ENCODE measurements at regions not wholly inside any gene's neighbourhood (a gene's known extent, or its start where the extent isn't known, plus 50 kb on each side); places are given as distances from the start of the nearest gene placed in this dataset.

- no peak for DNase-seq (ENCODE audit: low spot score)
These were observed 64.9 kb upstream of the GALNT9 start for GRCh38 chr12:132393991-132394949.

- DNase-seq (ENCODE audit: low spot score): no peak
These were observed 63.9 kb upstream of the GALNT9 start for GRCh38 chr12:132393245-132393795.

GRCh38 chr12:132392389-132393244 lies 63.2 kb upstream of the GALNT9 start:
- no peak for DNase-seq (ENCODE audit: low spot score)

GRCh38 chr12:132391326-132392041 lies 62.1 kb upstream of the GALNT9 start:
- no peak for DNase-seq (ENCODE audit: low spot score)

GRCh38 chr12:132390287-132391076 lies 61.1 kb upstream of the GALNT9 start:
- no peak for DNase-seq (ENCODE audit: low spot score)

- no peak for DNase-seq (ENCODE audit: low spot score)
These were observed 60.3 kb upstream of the GALNT9 start for GRCh38 chr12:132389526-132390286.

- no peak for DNase-seq (ENCODE audit: low spot score)
These were observed 59.6 kb upstream of the GALNT9 start for GRCh38 chr12:132389026-132389425.

GRCh38 chr12:132388379-132389015 lies 59.1 kb upstream of the GALNT9 start:
- no peak for DNase-seq (ENCODE audit: low spot score)

- DNase-seq (ENCODE audit: low spot score): no peak
These were observed 57.6 kb upstream of the GALNT9 start for GRCh38 chr12:132386926-132387497.

GRCh38 chr12:132385923-132386751 lies 56.7 kb upstream of the GALNT9 start:
- no peak for DNase-seq (ENCODE audit: low spot score)

GRCh38 chr12:132384916-132385774 lies 55.8 kb upstream of the GALNT9 start:
- no peak for DNase-seq (ENCODE audit: low spot score)

GRCh38 chr12:132380641-132381040 lies 51.3 kb upstream of the GALNT9 start:
- no peak for DNase-seq (ENCODE audit: low spot score)

GRCh38 chr12:132379996-132380395 lies 50.6 kb upstream of the GALNT9 start:
- DNase-seq (ENCODE audit: low spot score): no peak

- DNase-seq (ENCODE audit: low spot score): no peak
These were observed 50.2 kb upstream of the GALNT9 start for GRCh38 chr12:132379576-132379975.

Measured in CD4-positive, alpha-beta T cell treated with Interleukin-6 at 100 ng/mL for 8 hours (primary cell).